NB4 (cell line): ENCODE measurements at regions not wholly inside any gene's neighbourhood (a gene's known extent, or its start where the extent isn't known, plus 50 kb on each side); places are given as distances from the start of the nearest gene placed in this dataset.

ENCODE experiments used
- DNase-seq: peaks from one replicate; pipeline ENCODE4 v3.0.0; 2010; ENCODE audit warnings: low read depth
- H3K4me3 ChIP-seq: one replicate; pipeline ENCODE4 v1.5.1; 2011; ENCODE audit warnings: mild to moderate bottlenecking, low read depth, low read length, moderate library complexity
- CTCF ChIP-seq: IDR thresholded peaks from one replicate; pipeline ENCODE4 v1.5.1; 2012; ENCODE audit warnings: low read depth, low read length
- MYC ChIP-seq: IDR thresholded peaks from 2 replicates; pipeline ENCODE4 v1.6.1; 2011; ENCODE audit warnings: low read depth, low read length
- POLR2A ChIP-seq: IDR thresholded peaks from 2 replicates; pipeline ENCODE4 v1.6.1; 2011; ENCODE audit warnings: mild to moderate bottlenecking; ENCODE audit not compliant: insufficient read length; ENCODE audit errors: extremely low read depth
- TF ChIP-seq, protein P1 (sequence below): IDR thresholded peaks from 2 replicates; pipeline ENCODE4 v1.6.1; 2011; ENCODE audit warnings: low read depth, low read length

- DNase-seq = no peak
- no peak overlapping the region for H3K4me3 ChIP-seq
- no peak for TF ChIP-seq POLR2A
- TF ChIP-seq, protein P1, sequence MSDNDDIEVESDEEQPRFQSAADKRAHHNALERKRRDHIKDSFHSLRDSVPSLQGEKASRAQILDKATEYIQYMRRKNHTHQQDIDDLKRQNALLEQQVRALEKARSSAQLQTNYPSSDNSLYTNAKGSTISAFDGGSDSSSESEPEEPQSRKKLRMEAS = no peak
- no peak for TF ChIP-seq MYC
- no peak for TF ChIP-seq CTCF
Observed at GRCh38 chr1:193504920-193505319, 318.5 kb upstream of the B3GALT2 start.

- H3K4me3 ChIP-seq = no peak overlapping the region
- TF ChIP-seq, protein P1 = no peak
- TF ChIP-seq CTCF (no peak), MYC (no peak), POLR2A (no peak)
- DNase-seq = no peak
Observed at GRCh38 chr1:193498088-193498655, 311.8 kb upstream of the B3GALT2 start.

GRCh38 chr1:193494368-193494767 is 308.0 kb upstream of the B3GALT2 start:
- H3K4me3 ChIP-seq = no peak overlapping the region
- no peak for TF ChIP-seq MYC
- TF ChIP-seq CTCF = no peak
- no peak for TF ChIP-seq POLR2A
- TF ChIP-seq, protein P1 = no peak
- DNase-seq = no peak

GRCh38 chr1:193489191-193489590 is 302.8 kb upstream of the B3GALT2 start:
- no peak overlapping the region for H3K4me3 ChIP-seq
- TF ChIP-seq POLR2A (no peak), MYC (no peak), CTCF (no peak)
- TF ChIP-seq, protein P1 = no peak
- no peak for DNase-seq

DNA sequence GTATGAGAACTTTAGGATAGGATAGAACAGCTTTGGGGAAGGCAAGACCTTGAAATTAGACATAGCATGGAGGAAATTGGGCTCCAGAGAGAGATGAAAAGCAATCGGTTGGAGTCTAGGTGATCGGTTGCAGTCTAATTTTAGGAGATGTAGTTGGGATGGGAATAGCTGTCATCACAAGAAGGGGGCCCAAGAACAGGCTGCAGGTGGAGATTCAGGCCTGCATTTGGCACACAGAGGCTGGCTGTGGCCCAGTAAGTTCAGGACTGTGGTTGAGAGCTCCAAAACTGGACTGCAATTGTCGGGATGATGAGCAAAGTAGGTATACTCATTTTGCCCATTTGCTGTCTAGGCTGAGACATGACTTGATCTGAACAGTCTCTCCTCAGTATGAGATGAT is 301.3 kb upstream of the B3GALT2 start:
- H3K4me3 ChIP-seq = no peak overlapping the region
- TF ChIP-seq CTCF (no peak), MYC (no peak), POLR2A (no peak)
- TF ChIP-seq, protein P1 = no peak
- no peak for DNase-seq
